ENCODE measurements at regions not wholly inside any gene's neighbourhood (a gene's known extent, or its start where the extent isn't known, plus 50 kb on each side); places are given as distances from the start of the nearest gene placed in this dataset.

- TF ChIP-seq EZH2phosphoT487 (IDR thresholded peaks at IDR 0.05; ENCODE audit: insufficient read depth, low read depth): no peak
- no peak for TF ChIP-seq EZH2 (IDR thresholded peaks at IDR 0.05; ENCODE audit: insufficient read depth, poor library complexity, severe bottlenecking)
These were observed 145.5 kb downstream of the ADCYAP1 start for GRCh38 chr18:1050012-1050657.
